Non-pigmented ciliary epithelial cell (primary cell): ENCODE measurements at regions not wholly inside any gene's neighbourhood (a gene's known extent, or its start where the extent isn't known, plus 50 kb on each side); places are given as distances from the start of the nearest gene placed in this dataset.
"Not testable (repeated sequence)": the region's sequence is repeated elsewhere in the genome, so short reads cannot be mapped to it uniquely, and the experiment has no call there.

Experiments used
- DNase-seq: peaks from one replicate; pipeline ENCODE4 v3.0.0-alpha.2; 2010; ENCODE audit warnings: low read depth

GRCh38 chr11:38156495-38157146, 1558.6 kb upstream of the RAG2 start:
- no peak for DNase-seq

DNA sequence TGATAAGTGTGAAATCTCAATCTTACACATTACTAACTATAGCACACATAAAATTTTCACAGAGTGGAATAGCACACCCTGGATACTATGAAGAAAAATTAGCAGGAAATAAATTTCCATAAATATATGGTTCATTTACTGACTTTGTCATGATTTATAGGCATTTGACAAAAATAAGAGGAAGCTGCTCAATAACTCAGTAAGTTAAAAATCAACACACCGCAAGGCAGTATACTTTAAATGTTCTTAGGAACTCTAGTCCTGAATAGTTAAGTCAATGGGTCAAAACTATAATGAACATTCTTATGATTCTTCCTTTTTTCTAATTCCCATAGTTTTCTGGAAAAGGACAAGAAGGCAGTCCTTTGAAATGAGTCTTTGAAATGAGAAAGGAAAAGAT, 1557.8 kb upstream of the RAG2 start:
- DNase-seq: no peak

DNA sequence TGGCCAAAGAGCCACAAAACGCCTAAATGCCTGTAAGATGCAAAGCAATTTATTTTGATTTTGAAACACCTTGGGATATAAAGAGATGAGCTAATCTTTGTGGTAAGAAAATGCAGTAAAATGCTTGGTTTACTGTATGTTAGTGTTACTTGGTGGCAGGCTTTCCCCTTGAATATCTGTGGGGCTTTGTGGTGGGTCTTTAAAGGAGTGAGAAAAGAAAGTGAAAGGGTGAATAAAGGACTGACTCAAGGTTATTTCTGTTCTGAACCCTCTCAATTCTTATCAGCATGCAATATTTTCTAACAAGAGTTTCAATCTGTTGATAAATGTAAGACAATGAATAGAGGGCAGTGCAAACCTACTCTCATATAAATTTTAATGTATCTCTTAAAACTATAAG, 1555.9 kb upstream of the RAG2 start:
- DNase-seq: no peak

DNA sequence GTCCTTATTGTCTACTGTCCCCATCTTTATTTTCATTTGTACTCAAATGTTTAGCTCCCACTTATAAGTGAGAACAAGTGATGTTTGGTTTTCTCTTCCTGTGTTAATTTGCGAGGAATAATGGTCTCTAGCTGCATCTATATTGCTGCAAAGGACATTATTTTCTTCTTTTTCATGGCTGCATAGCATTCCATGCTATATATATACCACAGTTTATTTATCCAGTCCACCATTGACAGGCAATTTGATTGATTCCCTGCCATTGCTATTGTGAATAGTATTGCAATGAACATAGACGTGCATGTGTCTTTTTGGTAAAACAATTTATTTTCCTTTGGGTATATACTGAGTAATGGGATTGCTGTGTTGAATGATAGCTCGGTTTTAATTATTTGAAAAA, 1545.8 kb upstream of the RAG2 start:
- no peak for DNase-seq

- no peak for DNase-seq
Measured at GRCh38 chr11:38138972-38139371, 1540.9 kb upstream of the RAG2 start.

DNA sequence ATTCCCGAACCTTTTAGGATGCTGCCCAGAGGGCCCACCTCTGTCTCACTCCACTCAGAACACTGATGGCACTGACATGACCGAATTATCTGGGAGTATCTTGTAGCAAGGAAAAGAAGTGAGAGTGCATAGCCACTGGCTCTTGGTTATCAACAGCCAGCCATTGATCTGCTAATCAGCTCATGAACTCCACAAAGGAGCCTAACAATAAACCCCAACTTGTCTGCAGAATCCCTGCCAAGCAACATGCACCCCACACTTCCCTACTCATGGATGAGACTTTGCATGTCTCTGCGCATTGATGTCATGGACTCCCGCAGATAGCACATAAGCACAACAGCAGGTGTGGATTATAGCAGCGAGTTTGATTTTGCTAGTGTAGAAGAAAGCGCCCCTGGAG, 1538.9 kb upstream of the RAG2 start:
- DNase-seq: no peak

GRCh38 chr11:38131535-38131934, 1533.5 kb upstream of the RAG2 start:
- DNase-seq: no peak

GRCh38 chr11:38130976-38131375, 1532.9 kb upstream of the RAG2 start:
- no peak for DNase-seq

DNA sequence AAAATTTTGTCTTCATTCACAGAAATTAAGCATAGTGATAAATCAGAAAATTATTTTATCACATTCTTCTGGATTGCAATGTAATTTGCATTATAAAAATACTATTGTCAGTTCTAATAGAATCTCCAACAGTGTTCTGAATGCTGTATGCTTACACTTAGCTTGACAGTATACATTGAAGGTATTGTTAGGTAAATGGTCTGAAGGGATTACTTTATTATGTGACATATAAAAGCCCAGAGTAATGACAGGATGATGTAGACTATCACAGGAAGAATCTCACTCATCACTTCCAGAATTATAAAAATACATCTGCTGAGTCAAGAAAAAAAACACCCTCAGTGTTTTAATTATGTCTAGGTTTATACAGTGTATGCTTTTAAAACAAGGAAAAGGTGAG, 1532.5 kb upstream of the RAG2 start:
- no peak for DNase-seq

DNA sequence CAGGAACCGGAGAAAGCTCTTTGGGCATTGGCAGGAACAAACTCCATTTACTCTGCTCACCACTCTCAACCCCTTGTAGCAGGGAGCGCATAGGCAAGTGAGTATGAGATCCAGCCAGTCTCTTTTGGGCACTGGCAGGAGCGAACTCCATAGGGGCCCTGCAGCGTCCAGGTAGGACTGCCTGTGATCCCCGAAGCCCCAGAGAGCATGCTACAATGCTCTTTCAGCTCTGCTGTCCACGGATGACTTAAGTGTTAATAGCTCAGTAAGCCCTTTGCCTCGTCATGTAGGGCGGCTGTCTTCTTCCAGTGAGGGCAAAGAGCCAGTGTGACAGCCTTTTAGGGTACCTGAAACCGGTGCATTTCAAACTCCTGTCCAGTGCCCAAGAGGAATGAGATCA, 1525.6 kb upstream of the RAG2 start:
- no peak for DNase-seq

DNA sequence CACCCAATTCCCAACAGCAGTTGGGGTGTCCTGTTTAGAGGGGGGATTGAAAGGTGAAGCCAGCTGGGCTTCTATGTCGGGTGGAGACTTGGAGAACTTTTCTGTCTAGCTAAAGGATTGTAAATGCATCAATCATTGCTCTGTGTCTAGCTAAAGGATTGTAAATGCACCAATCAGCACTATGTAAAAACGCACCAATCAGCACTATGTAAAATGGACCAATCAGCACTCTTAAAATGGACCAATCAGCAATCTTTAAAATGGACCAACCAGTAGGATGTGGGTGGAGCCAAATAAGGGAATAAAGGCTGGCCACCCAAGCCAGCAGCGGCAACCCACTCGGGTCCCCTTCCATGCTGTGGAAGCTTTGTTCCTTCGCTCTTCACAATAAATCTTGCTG, 1518.6 kb upstream of the RAG2 start:
- DNase-seq: not testable (repeated sequence)

DNA sequence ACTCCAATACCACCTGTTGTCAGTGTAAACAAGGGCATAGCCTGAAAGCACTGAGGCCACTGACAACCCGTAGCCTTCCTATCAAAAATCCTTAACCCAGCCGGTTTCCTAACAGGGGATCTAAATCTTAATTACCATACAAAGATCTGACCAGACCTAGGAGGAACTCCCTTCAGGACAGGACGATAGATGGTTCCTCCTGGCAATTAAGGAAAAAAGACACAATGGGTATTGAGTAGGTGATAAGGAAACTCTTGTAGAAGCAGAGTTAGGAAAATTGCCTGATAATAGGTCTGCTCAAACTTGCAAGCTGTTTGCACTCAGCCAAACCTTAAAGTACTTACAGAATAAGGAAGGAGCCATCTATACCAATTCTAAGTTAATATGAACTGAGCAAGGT, 1517.3 kb upstream of the RAG2 start:
- not testable (repeated sequence) for DNase-seq

GRCh38 chr11:38100836-38101462, 1502.9 kb upstream of the RAG2 start:
- no peak for DNase-seq

- no peak for DNase-seq
Measured at GRCh38 chr11:38095268-38095667, 1497.2 kb upstream of the RAG2 start.

DNA sequence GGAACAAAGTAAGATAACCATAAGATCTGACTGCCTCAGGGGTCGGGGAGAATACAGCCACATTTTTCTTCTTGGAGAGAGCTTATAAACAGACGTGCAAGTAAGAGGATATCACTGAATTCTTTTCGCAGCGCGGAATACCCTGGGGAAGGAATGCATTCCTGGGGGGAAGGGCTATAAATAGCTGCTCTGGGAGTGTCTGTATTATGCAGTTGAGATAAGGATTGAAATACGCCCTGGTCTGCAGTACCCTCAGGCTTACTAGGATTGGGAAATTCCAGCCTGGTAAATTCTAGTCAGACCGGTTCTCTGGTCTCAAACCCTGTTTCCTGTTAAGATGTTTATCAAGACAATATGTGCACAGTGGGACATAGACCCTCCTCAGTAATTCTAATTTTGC, 1491.7 kb upstream of the RAG2 start:
- DNase-seq: no peak

GRCh38 chr11:38060920-38061319, 1462.9 kb upstream of the RAG2 start:
- DNase-seq: no peak

DNA sequence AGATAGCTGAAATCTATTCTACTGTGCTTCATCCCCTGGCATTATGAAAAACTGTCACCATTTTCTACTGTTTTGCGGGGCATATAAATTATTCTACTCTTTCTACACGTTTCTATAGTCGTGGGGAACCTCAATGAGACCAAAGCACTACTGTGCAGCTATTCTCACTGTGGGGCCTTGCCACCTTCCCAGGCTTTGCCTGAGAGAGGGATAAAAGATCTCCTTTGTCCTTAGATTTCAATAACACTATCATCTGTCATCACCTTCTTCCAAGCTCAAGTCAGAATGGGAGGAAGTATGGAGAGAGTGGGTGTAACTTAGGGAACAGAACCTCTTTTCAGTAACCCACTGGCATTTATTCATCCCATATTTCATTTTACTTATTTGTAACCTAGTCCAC, 1462.1 kb upstream of the RAG2 start:
- DNase-seq: no peak

DNA sequence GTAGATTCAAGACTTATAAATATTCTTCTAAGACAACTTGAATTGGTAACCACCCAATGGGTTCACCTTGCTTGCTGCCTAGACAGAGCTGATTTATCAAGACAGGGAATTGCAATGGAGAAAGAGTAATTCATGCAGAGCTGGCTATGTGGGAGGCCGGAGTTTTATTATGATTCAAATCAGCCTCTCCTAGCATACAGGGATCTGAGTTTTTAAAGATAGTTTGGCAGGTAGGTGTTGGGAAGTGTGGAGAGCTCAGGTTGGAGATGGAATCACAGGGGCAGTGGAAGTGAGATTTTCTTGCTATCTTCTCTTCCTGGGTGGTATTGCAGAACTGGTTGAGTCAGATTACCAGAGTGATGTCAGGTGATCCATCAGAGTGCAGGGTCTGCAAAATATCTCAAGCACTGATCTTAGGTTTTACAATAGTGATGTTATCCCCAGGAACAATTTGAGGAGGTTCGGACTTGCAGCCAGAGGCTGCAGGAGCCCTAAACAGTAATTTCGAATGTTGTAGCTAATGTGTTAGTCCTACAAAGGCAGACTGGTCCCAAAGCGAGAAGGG, 1448.6 kb upstream of the RAG2 start:
- DNase-seq: no peak

- DNase-seq: no peak
Measured at GRCh38 chr11:38043060-38043459, 1445.0 kb upstream of the RAG2 start.

GRCh38 chr11:38038777-38039176, 1440.7 kb upstream of the RAG2 start:
- no peak for DNase-seq

GRCh38 chr11:38019072-38019775, 1421.2 kb upstream of the RAG2 start:
- DNase-seq: no peak

DNA sequence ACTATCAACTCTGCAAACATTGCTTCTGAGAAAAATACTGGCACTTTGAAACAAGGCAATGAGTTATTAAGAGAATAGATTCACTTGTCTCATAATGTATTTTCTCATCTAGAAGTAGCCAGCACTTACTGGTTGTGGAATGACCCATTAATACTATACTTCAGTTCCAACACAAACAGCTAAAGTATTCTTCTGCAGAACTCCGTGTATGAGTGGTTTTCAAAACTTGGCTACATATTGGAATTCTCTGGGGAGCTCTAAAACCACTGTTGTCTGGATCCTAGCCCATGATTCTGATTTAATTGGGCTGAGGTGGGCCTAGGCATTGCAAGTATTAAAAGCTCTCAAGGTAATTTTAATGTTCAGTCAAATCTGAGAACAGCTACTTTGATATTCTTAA, 1416.4 kb upstream of the RAG2 start:
- DNase-seq: no peak

DNA sequence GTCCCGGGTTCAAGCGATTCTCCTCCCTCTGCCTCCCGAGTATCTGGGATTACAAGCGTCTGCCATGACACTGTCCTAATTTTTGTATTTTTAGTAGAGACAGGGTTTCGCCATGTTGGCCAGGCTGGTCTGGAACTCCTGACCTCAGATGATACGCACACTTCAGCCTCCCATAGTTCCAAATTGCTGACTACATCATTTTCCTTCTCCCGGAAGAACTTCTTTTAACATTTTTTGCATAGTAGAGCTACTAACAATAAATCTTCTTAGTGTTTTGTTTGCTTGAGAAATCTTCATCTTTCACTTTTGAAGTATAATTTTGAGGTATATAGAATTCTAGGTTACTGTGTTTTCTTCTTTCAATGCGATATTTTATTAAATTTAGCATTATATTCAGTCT, 1415.1 kb upstream of the RAG2 start:
- no peak for DNase-seq
